ENCODE measurements at regions not wholly inside any gene's neighbourhood (a gene's known extent, or its start where the extent isn't known, plus 50 kb on each side); places are given as distances from the start of the nearest gene placed in this dataset.
"Not testable (repeated sequence)": the region's sequence is repeated elsewhere in the genome, so short reads cannot be mapped to it uniquely, and the experiment has no call there.

DNA sequence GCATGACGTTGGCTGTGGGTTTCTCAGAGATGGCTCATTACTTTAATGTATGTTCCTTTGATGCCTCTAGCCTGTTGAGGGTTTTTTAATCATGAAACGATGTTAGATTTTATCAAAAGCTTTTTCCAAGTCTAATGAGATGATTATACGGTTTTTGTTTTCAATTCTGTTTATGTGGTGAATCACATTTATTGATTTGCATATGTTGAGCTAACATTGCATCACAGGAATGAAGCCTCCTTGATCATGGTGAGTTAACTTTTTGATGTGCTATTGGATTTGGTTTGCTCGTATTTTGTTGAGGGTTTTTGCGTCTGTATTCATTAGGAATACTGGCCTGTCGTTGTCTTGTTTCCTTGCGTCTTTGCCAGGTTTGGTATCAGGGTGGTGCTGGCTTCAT is 52.3 kb upstream of the PTPN12 start:
- no peak overlapping the region for H3K27ac ChIP-seq
- DNase-seq: no peak
- H3K4me3 ChIP-seq: no peak overlapping the region
- no peaks in the 10 kb centered on the region for H3K36me3 ChIP-seq
- in situ Hi-C loops (cut with MboI; ENCODE audit: low sequenced_read_pairs in 4 of 4) (no loop called here), intact Hi-C loops (cut with DNase I; ENCODE audit: low total_unique reads) (no loop called here)
- no peak for ATAC-seq
- H3K4me1 ChIP-seq: no peaks in the 10 kb centered on the region
- no peak for TF ChIP-seq POLR2A (IDR thresholded peaks at IDR 0.05)
- no peak for TF ChIP-seq CTCF (IDR thresholded peaks at IDR 0.05 in 4 of 5, conservative IDR thresholded peaks at IDR 0.05 in 1 of 5)
- H3K27me3 ChIP-seq: no peaks in the 10 kb centered on the region
- H3K9me3 ChIP-seq: no peaks in the 10 kb centered on the region

- no peaks in the 10 kb centered on the region for H3K4me1 ChIP-seq
- intact Hi-C loops (cut with DNase I; ENCODE audit: low total_unique reads): no loop called here
- in situ Hi-C loops (cut with MboI; ENCODE audit: low sequenced_read_pairs in 4 of 4): no loop called here
- TF ChIP-seq CTCF (IDR thresholded peaks at IDR 0.05 in 4 of 5, conservative IDR thresholded peaks at IDR 0.05 in 1 of 5): no peak
- H3K27ac ChIP-seq: no peak overlapping the region
- no peak overlapping the region for H3K4me3 ChIP-seq
- no peaks in the 10 kb centered on the region for H3K36me3 ChIP-seq
- no peak for DNase-seq
- H3K27me3 ChIP-seq: no peaks in the 10 kb centered on the region
- no peak for ATAC-seq
- no peaks in the 10 kb centered on the region for H3K9me3 ChIP-seq
Measured at GRCh38 chr7:77482015-77482414, 55.1 kb upstream of the PTPN12 start.

DNA sequence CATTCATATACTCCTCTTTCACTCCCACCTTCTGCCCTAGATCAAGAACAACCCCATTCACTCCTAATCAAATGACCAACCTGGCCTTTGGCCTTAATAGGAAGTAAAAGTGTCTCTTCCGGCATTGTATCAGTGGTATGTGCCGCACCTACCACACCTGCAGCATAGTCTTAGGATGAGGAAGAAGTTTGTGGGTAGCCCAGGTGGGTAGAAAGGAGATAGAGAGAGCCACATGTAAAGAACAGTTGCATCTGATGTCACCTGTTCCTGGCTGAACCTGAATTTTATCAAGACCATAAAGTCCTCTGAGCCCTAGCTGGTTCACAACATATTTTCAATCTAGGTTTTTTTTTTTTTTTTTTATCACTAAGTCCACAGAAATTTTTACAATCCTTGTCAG is 55.5 kb upstream of the PTPN12 start:
- no peaks in the 10 kb centered on the region for H3K27me3 ChIP-seq
- no peak for ATAC-seq
- no peaks in the 10 kb centered on the region for H3K36me3 ChIP-seq
- H3K4me1 ChIP-seq: no peaks in the 10 kb centered on the region
- no peaks in the 10 kb centered on the region for H3K9me3 ChIP-seq
- H3K27ac ChIP-seq: no peak overlapping the region
- intact Hi-C loops (cut with DNase I; ENCODE audit: low total_unique reads): no loop called here
- in situ Hi-C loops (cut with MboI; ENCODE audit: low sequenced_read_pairs in 4 of 4): no loop called here
- no peak for DNase-seq
- no peak overlapping the region for H3K4me3 ChIP-seq
- TF ChIP-seq CTCF (IDR thresholded peaks at IDR 0.05 in 4 of 5, conservative IDR thresholded peaks at IDR 0.05 in 1 of 5): no peak
- no peak for TF ChIP-seq POLR2A (IDR thresholded peaks at IDR 0.05)

- H3K36me3 ChIP-seq; ATAC-seq; H3K4me1 ChIP-seq; H3K9me3 ChIP-seq; H3K4me3 ChIP-seq; H3K27me3 ChIP-seq; in situ Hi-C loops (cut with MboI; ENCODE audit: low sequenced_read_pairs in 4 of 4); DNase-seq; H3K27ac ChIP-seq; intact Hi-C loops (cut with DNase I; ENCODE audit: low total_unique reads): not testable (repeated sequence)
Measured at GRCh38 chr7:77480102-77480627, 56.9 kb upstream of the PTPN12 start.

- in situ Hi-C loops (cut with MboI; ENCODE audit: low sequenced_read_pairs in 4 of 4): no loop called here
- Histone ChIP-seq H3K27me3 (no peaks in the 10 kb centered on the region), H3K9me3 (no peaks in the 10 kb centered on the region), H3K27ac (no peak overlapping the region), H3K36me3 (no peaks in the 10 kb centered on the region), H3K4me3 (no peak overlapping the region), H3K4me1 (no peaks in the 10 kb centered on the region)
- TF ChIP-seq POLR2A (IDR thresholded peaks at IDR 0.05): no peak
- no peak for TF ChIP-seq CTCF (IDR thresholded peaks at IDR 0.05 in 4 of 5, conservative IDR thresholded peaks at IDR 0.05 in 1 of 5)
- ATAC-seq: no peak
- no peak for DNase-seq
- intact Hi-C loops (cut with DNase I; ENCODE audit: low total_unique reads): no loop called here
Measured at GRCh38 chr7:77479536-77480088, 57.5 kb upstream of the PTPN12 start.
